Subcutaneous abdominal adipose tissue (tissue), 5 donors: ENCODE measurements at regions not wholly inside any gene's neighbourhood (a gene's known extent, or its start where the extent isn't known, plus 50 kb on each side); places are given as distances from the start of the nearest gene placed in this dataset.

ENCODE experiments used
- H3K27ac ChIP-seq: one replicate; pipeline ENCODE4 v1.7.0; 2013; ENCODE audit warnings: low read depth, mild to moderate bottlenecking, inconsistent platforms, low read length, moderate library complexity
- H3K27me3 ChIP-seq, 5 donors: one replicate each; pipeline ENCODE4 v1.7.0; 2013; ENCODE audit warnings: low read length in 5 of 5, inconsistent platforms in 1 of 5; ENCODE audit not compliant: control insufficient read depth in 5 of 5, insufficient read depth in 4 of 5
- H3K36me3 ChIP-seq, 5 donors: one replicate each; pipeline ENCODE4 v1.7.0; 2013; ENCODE audit warnings: low read length in 5 of 5; ENCODE audit not compliant: control insufficient read depth in 5 of 5, insufficient read depth in 5 of 5
- H3K4me1 ChIP-seq, 5 donors: one replicate each; pipeline ENCODE4 v1.7.0; 2013; ENCODE audit warnings: low read length in 5 of 5, mild to moderate bottlenecking in 3 of 5, moderate library complexity in 1 of 5; ENCODE audit not compliant: control insufficient read depth in 5 of 5, insufficient read depth in 5 of 5
- H3K4me3 ChIP-seq, 5 donors: one replicate each; pipeline ENCODE4 v1.7.0; 2013; ENCODE audit warnings: low read length in 5 of 5, low read depth in 1 of 5
- H3K9ac ChIP-seq, 5 donors: one replicate each; pipeline ENCODE4 v1.7.0; 2013; ENCODE audit warnings: low read length in 5 of 5, mild to moderate bottlenecking in 4 of 5, moderate library complexity in 3 of 5
- H3K9me3 ChIP-seq, 5 donors: one replicate each; pipeline ENCODE4 v1.7.0; 2013; ENCODE audit warnings: low read length in 5 of 5; ENCODE audit not compliant: control insufficient read depth in 5 of 5
- donor health status: healthy.
- donor health status: healthy.
- donor health status: healthy.
- donor health status: healthy.
- donor health status: healthy.

GRCh38 chr22:26885441-26886261, 228.3 kb downstream of the MIAT start:
- no peak overlapping the region for H3K27ac ChIP-seq

GRCh38 chr22:26887456-26887855, 230.1 kb downstream of the MIAT start:
- no peak overlapping the region for H3K27ac ChIP-seq

More at GRCh38 chr22:26885441-26886261, 228.3 kb downstream of the MIAT start:
- peaks cover 2 to 33% (median 24%) of the 10 kb centered on the region in 5 donors for H3K4me1 ChIP-seq
- no peak overlapping the region for H3K9ac ChIP-seq
- H3K27me3 ChIP-seq, result no peaks in the 10 kb centered on the region
- no peaks in the 10 kb centered on the region for H3K9me3 ChIP-seq
- H3K36me3 ChIP-seq, result no peaks in the 10 kb centered on the region
- no peak overlapping the region for H3K4me3 ChIP-seq

GRCh38 chr22:26887916-26888315, 230.5 kb downstream of the MIAT start:
- Histone ChIP-seq H3K4me1 (peaks cover 2 to 35% (median 24%) of the 10 kb centered on the region in 5 donors), H3K27ac (no peak overlapping the region)

More at GRCh38 chr22:26887456-26887855, 230.1 kb downstream of the MIAT start:
- H3K4me1 ChIP-seq, result peaks cover 2 to 35% (median 24%) of the 10 kb centered on the region in 5 donors
- H3K4me3 ChIP-seq, result no peak overlapping the region
- no peaks in the 10 kb centered on the region for H3K27me3 ChIP-seq
- no peaks in the 10 kb centered on the region for H3K36me3 ChIP-seq
- no peak overlapping the region for H3K9ac ChIP-seq
- no peaks in the 10 kb centered on the region for H3K9me3 ChIP-seq

GRCh38 chr22:26888887-26889286, 231.5 kb downstream of the MIAT start:
- Histone ChIP-seq H3K9me3 (no peaks in the 10 kb centered on the region), H3K27me3 (no peaks in the 10 kb centered on the region), H3K36me3 (no peaks in the 10 kb centered on the region), H3K4me3 (no peak overlapping the region), H3K27ac (no peak overlapping the region), H3K9ac (no peak overlapping the region), H3K4me1 (peaks cover 2 to 35% (median 24%) of the 10 kb centered on the region in 5 donors)

More at GRCh38 chr22:26887916-26888315, 230.5 kb downstream of the MIAT start:
- H3K9me3 ChIP-seq, result no peaks in the 10 kb centered on the region
- H3K27me3 ChIP-seq, result no peaks in the 10 kb centered on the region
- no peaks in the 10 kb centered on the region for H3K36me3 ChIP-seq
- H3K4me3 ChIP-seq, result no peak overlapping the region
- no peak overlapping the region for H3K9ac ChIP-seq

GRCh38 chr22:26889802-26890201, 232.4 kb downstream of the MIAT start:
- H3K36me3 ChIP-seq, result no peaks in the 10 kb centered on the region
- peaks cover 2 to 35% (median 26%) of the 10 kb centered on the region in 5 donors for H3K4me1 ChIP-seq
- H3K9me3 ChIP-seq, result no peaks in the 10 kb centered on the region
- no peak overlapping the region for H3K4me3 ChIP-seq
- no peak overlapping the region for H3K27ac ChIP-seq
- H3K9ac ChIP-seq, result no peak overlapping the region
- H3K27me3 ChIP-seq, result no peaks in the 10 kb centered on the region

GRCh38 chr22:26890870-26891269, 233.5 kb downstream of the MIAT start:
- Histone ChIP-seq H3K27me3 (no peaks in the 10 kb centered on the region), H3K27ac (no peak overlapping the region), H3K4me1 (peaks cover 2 to 37% (median 32%) of the 10 kb centered on the region in 5 donors), H3K9me3 (no peaks in the 10 kb centered on the region), H3K36me3 (no peaks in the 10 kb centered on the region), H3K9ac (no peak overlapping the region), H3K4me3 (no peak overlapping the region)

GRCh38 chr22:26891429-26891828, 234.0 kb downstream of the MIAT start:
- peaks cover 2 to 37% (median 32%) of the 10 kb centered on the region in 5 donors for H3K4me1 ChIP-seq
- no peak overlapping the region for H3K27ac ChIP-seq
- H3K36me3 ChIP-seq, result no peaks in the 10 kb centered on the region
- no peak overlapping the region for H3K4me3 ChIP-seq
- H3K9ac ChIP-seq, result no peak overlapping the region
- H3K27me3 ChIP-seq, result no peaks in the 10 kb centered on the region
- H3K9me3 ChIP-seq, result no peaks in the 10 kb centered on the region

GRCh38 chr22:26892166-26893041, 235.0 kb downstream of the MIAT start:
- Histone ChIP-seq H3K9me3 (no peaks in the 10 kb centered on the region), H3K9ac (no peak overlapping the region), H3K36me3 (no peaks in the 10 kb centered on the region), H3K4me1 (peaks cover under 1 to 32% (median 30%) of the 10 kb centered on the region in 5 donors), H3K27me3 (no peaks in the 10 kb centered on the region), H3K4me3 (no peak overlapping the region), H3K27ac (no peak overlapping the region)

- no peak overlapping the region for H3K4me3 ChIP-seq
- H3K36me3 ChIP-seq, result no peaks in the 10 kb centered on the region
- H3K9ac ChIP-seq, result peak overlapping the region in 1 of 5 donors; percentile 21
- H3K9me3 ChIP-seq, result peaks cover 0 to under 1% (median 0%) of the 10 kb centered on the region in 5 donors
- no peaks in the 10 kb centered on the region for H3K27me3 ChIP-seq
- H3K27ac ChIP-seq, result peak overlapping the region; percentile 78
- H3K4me1 ChIP-seq, result peaks cover 0 to 24% (median 21%) of the 10 kb centered on the region in 5 donors
Measured at GRCh38 chr22:26893173-26894110, 236.1 kb downstream of the MIAT start.
